MCF 10A (cell line): ENCODE measurements at regions not wholly inside any gene's neighbourhood (a gene's known extent, or its start where the extent isn't known, plus 50 kb on each side); places are given as distances from the start of the nearest gene placed in this dataset.

Experiments
- BruUV-seq: library from RNA; stranded (reverse); fragments of 400-500 nt; replicated peaks from 2 replicates; lab custom pipeline; 2021; lab: Mats Ljungman, UMichigan
- CTCF ChIA-PET: fragments of 300-600 bp; sonication (Branson Sonifier 250); formaldehyde crosslinking; extraction: SDS; loops from one replicate; lab custom pipeline; 2021; ENCODE audit warnings: antibody characterized with exemption, inconsistent platforms; lab: Yijun Ruan, JAX
- POLR2A ChIA-PET: fragments of 300-600, 350-650 bp; sonication (Branson Sonifier 250); formaldehyde crosslinking; extraction: SDS; loops from one replicate; lab custom pipeline; 2020; ENCODE audit warnings: antibody characterized with exemption, inconsistent platforms; lab: Yijun Ruan, JAX
- DNase-seq: peaks from one replicate; pipeline ENCODE4 v3.0.0-alpha.2; 2018; ENCODE audit not compliant: unreplicated experiment
- H3K27ac Mint-ChIP-seq: one replicate; pipeline ENCODE4 v1.8.0; 2022; ENCODE audit warnings: mild to moderate bottlenecking, low read depth, mixed read lengths; ENCODE audit not compliant: unreplicated experiment
- H3K27me3 Mint-ChIP-seq: one replicate; pipeline ENCODE4 v1.8.0; 2022; ENCODE audit warnings: mixed read lengths; ENCODE audit not compliant: insufficient read depth, unreplicated experiment
- H3K36me3 Mint-ChIP-seq: one replicate; pipeline ENCODE4 v1.8.0; 2022; ENCODE audit warnings: mild to moderate bottlenecking, moderate library complexity, mixed read lengths; ENCODE audit not compliant: insufficient read depth, unreplicated experiment
- H3K4me1 Mint-ChIP-seq: one replicate; pipeline ENCODE4 v1.8.0; 2022; ENCODE audit warnings: mixed read lengths; ENCODE audit not compliant: insufficient read depth, unreplicated experiment
- H3K4me3 Mint-ChIP-seq: one replicate; pipeline ENCODE4 v1.8.0; 2022; ENCODE audit warnings: mild to moderate bottlenecking, moderate library complexity, mixed read lengths; ENCODE audit not compliant: unreplicated experiment
- H3K9me3 Mint-ChIP-seq: one replicate; pipeline ENCODE4 v1.8.0; 2022; ENCODE audit warnings: mixed read lengths; ENCODE audit not compliant: unreplicated experiment
- intact Hi-C: fragments of 100-400 bp; cut with micrococcal nuclease; formaldehyde crosslinking; loops from 2 replicates; pipeline ENCODE4 v1.14.1; 2022
- TF ChIP-seq, protein P1 (sequence below): fragments of 200-600 bp; IDR thresholded peaks from one replicate; pipeline ENCODE4 v1.8.0; 2022; ENCODE audit warnings: antibody characterized with exemption, mild to moderate bottlenecking; ENCODE audit not compliant: unreplicated experiment

DNA sequence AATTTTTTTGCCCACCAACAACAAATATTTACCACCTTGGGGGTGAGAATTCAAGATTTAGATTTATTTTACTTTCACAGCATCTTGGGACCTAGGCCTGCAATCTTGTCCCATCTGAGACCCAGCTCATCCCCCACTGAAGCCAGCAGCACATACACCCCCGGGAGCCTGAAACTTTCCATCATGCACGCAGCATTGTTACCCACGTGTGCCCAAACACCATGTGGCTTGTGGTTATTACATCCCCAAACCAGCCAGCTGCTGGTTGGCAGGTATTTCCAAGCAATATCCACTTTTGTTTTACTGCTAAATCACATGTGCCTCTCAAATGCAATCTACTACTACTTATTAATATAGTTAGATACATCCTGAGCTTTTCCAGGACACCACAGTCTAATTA lies 149.3 kb upstream of the NT5E start:
- TF ChIP-seq, protein P1, sequence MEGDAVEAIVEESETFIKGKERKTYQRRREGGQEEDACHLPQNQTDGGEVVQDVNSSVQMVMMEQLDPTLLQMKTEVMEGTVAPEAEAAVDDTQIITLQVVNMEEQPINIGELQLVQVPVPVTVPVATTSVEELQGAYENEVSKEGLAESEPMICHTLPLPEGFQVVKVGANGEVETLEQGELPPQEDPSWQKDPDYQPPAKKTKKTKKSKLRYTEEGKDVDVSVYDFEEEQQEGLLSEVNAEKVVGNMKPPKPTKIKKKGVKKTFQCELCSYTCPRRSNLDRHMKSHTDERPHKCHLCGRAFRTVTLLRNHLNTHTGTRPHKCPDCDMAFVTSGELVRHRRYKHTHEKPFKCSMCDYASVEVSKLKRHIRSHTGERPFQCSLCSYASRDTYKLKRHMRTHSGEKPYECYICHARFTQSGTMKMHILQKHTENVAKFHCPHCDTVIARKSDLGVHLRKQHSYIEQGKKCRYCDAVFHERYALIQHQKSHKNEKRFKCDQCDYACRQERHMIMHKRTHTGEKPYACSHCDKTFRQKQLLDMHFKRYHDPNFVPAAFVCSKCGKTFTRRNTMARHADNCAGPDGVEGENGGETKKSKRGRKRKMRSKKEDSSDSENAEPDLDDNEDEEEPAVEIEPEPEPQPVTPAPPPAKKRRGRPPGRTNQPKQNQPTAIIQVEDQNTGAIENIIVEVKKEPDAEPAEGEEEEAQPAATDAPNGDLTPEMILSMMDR: no peak
- no peaks in the 10 kb centered on the region for H3K9me3 Mint-ChIP-seq
- POLR2A ChIA-PET: no interaction called here
- no peaks in the 10 kb centered on the region for H3K36me3 Mint-ChIP-seq
- DNase-seq: no peak
- no TSS peak for BruUV-seq
- intact Hi-C loops: no loop called here
- H3K27me3 Mint-ChIP-seq: no peaks in the 10 kb centered on the region
- H3K4me1 Mint-ChIP-seq: peaks cover 11% of the 10 kb centered on the region
- H3K4me3 Mint-ChIP-seq: no peak overlapping the region
- H3K27ac Mint-ChIP-seq: no peak overlapping the region
- CTCF ChIA-PET: interaction anchor here (1.3 kb wide), 1 partner anchor 22 kb away, joined by 4 read pairs; no protein-coding TSS in a partner anchor

DNA sequence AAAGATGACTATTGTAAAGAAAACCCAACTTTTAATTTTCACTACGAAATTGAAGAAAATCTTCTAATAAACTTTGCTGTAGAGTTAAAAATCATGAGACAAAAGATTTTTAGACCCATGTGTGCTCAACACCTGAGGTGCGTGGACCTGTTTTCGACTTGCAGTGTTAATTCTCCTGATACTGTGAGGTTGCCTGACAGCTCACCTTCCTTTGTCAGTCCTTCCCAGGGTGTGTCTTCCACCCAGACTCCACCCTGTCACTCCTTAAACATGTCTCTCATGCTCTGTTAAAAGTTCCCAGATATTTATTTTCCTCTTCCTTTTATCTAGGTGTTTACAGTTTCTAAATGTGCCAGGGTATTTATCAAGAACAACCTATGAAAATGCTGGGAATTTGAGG lies 151.3 kb upstream of the NT5E start:
- H3K36me3 Mint-ChIP-seq: no peaks in the 10 kb centered on the region
- ChIA-PET POLR2A (no interaction called here), CTCF (interaction anchor here (0.5 to 1.4 kb wide), 4 partner anchors 24 to 868 kb away, joined by 3 to 5 read pairs (median 4); no protein-coding TSS in a partner anchor)
- no peak overlapping the region for H3K27ac Mint-ChIP-seq
- intact Hi-C loops: no loop called here
- BruUV-seq: no TSS peak
- no peak for DNase-seq
- no peak overlapping the region for H3K4me3 Mint-ChIP-seq
- peaks cover 11% of the 10 kb centered on the region for H3K4me1 Mint-ChIP-seq
- TF ChIP-seq, protein P1: no peak
- H3K9me3 Mint-ChIP-seq: no peaks in the 10 kb centered on the region
- no peaks in the 10 kb centered on the region for H3K27me3 Mint-ChIP-seq

GRCh38 chr6:85291326-85291725 lies 158.6 kb upstream of the NT5E start:
- no peak for DNase-seq
- no TSS peak for BruUV-seq
- Mint-ChIP-seq H3K4me1 (no peaks in the 10 kb centered on the region), H3K9me3 (peaks cover 7% of the 10 kb centered on the region), H3K27me3 (no peaks in the 10 kb centered on the region), H3K36me3 (no peaks in the 10 kb centered on the region), H3K27ac (no peak overlapping the region), H3K4me3 (no peak overlapping the region)
- POLR2A ChIA-PET: no interaction called here
- TF ChIP-seq, protein P1: no peak
- intact Hi-C loops: no loop called here
- CTCF ChIA-PET: interaction anchor here (0.5 kb wide), 1 partner anchor 1384 kb away, joined by 3 read pairs; no protein-coding TSS in a partner anchor

DNA sequence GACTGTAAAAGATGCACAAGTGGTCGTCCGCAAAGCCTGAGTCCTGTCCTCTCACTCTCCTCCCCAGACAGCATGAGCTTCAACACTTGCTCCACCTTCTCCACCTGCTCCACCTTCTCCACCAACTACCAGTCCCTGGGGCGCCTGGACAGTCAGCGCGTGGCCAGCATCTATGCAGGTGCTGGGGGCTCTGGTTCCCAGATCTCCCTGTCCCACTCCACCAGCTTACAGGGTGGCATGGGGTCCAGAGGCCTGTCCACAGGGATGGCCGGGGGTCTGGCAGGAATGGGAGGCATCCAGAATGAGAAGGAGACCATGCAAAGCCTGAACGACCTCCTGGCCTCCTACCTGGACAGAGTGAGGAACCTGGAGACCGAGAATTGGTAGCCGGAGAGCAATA lies 162.2 kb upstream of the NT5E start:
- TF ChIP-seq, protein P1: no peak
- no peak for DNase-seq
- Mint-ChIP-seq H3K27ac (no peak overlapping the region), H3K4me3 (no peak overlapping the region), H3K36me3 (no peaks in the 10 kb centered on the region), H3K9me3 (peaks cover 14% of the 10 kb centered on the region), H3K4me1 (no peaks in the 10 kb centered on the region), H3K27me3 (no peaks in the 10 kb centered on the region)
- CTCF ChIA-PET: no interaction called here
- intact Hi-C loops: no loop called here
- BruUV-seq: no TSS peak
- POLR2A ChIA-PET: no interaction called here
